HT1080 (cell line): ENCODE measurements at regions not wholly inside any gene's neighbourhood (a gene's known extent, or its start where the extent isn't known, plus 50 kb on each side); places are given as distances from the start of the nearest gene placed in this dataset. TPM values are rescaled to one million over a fixed set of nuclear protein-coding genes. Genes with fewer than 3 reads are reported as not detected.

Source experiments
- small RNA-seq: library from RNA; depleted of rRNA; stranded (forward); fragments of <200 nt; gene quantifications from one replicate; pipeline ENCODE3, GENCODE V24; 2014

Small RNA genes lying in the stretch of these regions (small RNA-seq; reads per million reads assigned to genes)
- gene RNU6-452P = not detected
- not detected for gene RNU6-666P
- not detected for gene TRIAP1P1
